Lower leg skin (tissue), 4 donors: ENCODE measurements at regions not wholly inside any gene's neighbourhood (a gene's known extent, or its start where the extent isn't known, plus 50 kb on each side); places are given as distances from the start of the nearest gene placed in this dataset.
"Not testable (repeated sequence)": the region's sequence is repeated elsewhere in the genome, so short reads cannot be mapped to it uniquely, and the experiment has no call there.

Source experiments
- DNase-seq, 2 donors: peaks; one replicate each; pipeline ENCODE4 v3.0.0-alpha.2; 2019; ENCODE audit warnings: low spot score in 2 of 2
- H3K4me3 ChIP-seq: fragments of 200-600 bp; sonication (generic); 2 replicates; pipeline ENCODE4 v1.5.1; 2017; ENCODE audit warnings: mild to moderate bottlenecking, low read depth; ENCODE audit not compliant: poor library complexity, severe bottlenecking
- CTCF ChIP-seq, 3 donors: fragments of 450-650 bp; IDR thresholded peaks; one replicate each; pipeline ENCODE4 v1.5.1; 2016; ENCODE audit warnings: antibody characterized with exemption in 3 of 3, mild to moderate bottlenecking in 3 of 3, moderate library complexity in 2 of 3
- POLR2A ChIP-seq, 2 donors: fragments of 450-650 bp; IDR thresholded peaks; one replicate each; pipeline ENCODE4 v1.6.1; 2016 to 2017; ENCODE audit warnings: antibody characterized with exemption in 2 of 2, mild to moderate bottlenecking in 1 of 2, moderate library complexity in 1 of 2
- WGBS, 2 donors: methylation state at CpG; one replicate each; pipeline ENCODE4 v1.1.5; 2018; 5-methylcytosine and 5-hydroxymethylcytosine counted together
- intact Hi-C: fragments of 100-400 bp; cut with DNase I; formaldehyde crosslinking; loops from one replicate; pipeline ENCODE4 v1.15.0; 2023; ENCODE audit warnings: low total_unique reads

GRCh38 chr6:10343320-10343719, 71.6 kb downstream of the TFAP2A start:
- TF ChIP-seq CTCF (IDR thresholded peaks at IDR 0.05) (no peak), POLR2A (IDR thresholded peaks at IDR 0.05) (no peak)
- H3K4me3 ChIP-seq: no peak overlapping the region
- intact Hi-C loops: no loop called here
- WGBS, 2 donors: 64 to 73% methylated on average over 4 of the region's 4 CpGs
- no peak for DNase-seq

GRCh38 chr6:10341605-10342004, 73.3 kb downstream of the TFAP2A start:
- DNase-seq: peak in 1 of 2 donors; percentile 3
- TF ChIP-seq POLR2A (IDR thresholded peaks at IDR 0.05) (no peak), CTCF (IDR thresholded peaks at IDR 0.05) (no peak)
- intact Hi-C loops: no loop called here
- 67% methylated on average over 4 of the region's 4 CpGs for WGBS, 2 donors
- no peak overlapping the region for H3K4me3 ChIP-seq

- TF ChIP-seq CTCF (IDR thresholded peaks at IDR 0.05) (no peak), POLR2A (IDR thresholded peaks at IDR 0.05) (no peak)
- intact Hi-C loops: no loop called here
- peak in 1 of 2 donors; percentile 50 for DNase-seq
- no peak overlapping the region for H3K4me3 ChIP-seq
- WGBS, 2 donors: 91 to 92% methylated on average over 16 of the region's 16 CpGs
Measured at GRCh38 chr6:10338151-10338550, 76.7 kb downstream of the TFAP2A start.

GRCh38 chr6:10337376-10337775, 77.5 kb downstream of the TFAP2A start:
- intact Hi-C loops, H3K4me3 ChIP-seq: not testable (repeated sequence)
- DNase-seq: peak in 1 of 2 donors; percentile 76
- 95 to 96% methylated on average over 23 to 25 of the region's 27 CpGs for WGBS, 2 donors

- no peak for DNase-seq
- H3K4me3 ChIP-seq: no peak overlapping the region
- intact Hi-C loops: no loop called here
- TF ChIP-seq CTCF (IDR thresholded peaks at IDR 0.05) (no peak), POLR2A (IDR thresholded peaks at IDR 0.05) (no peak)
- WGBS, 2 donors: 85 to 89% methylated on average over 4 of the region's 4 CpGs
Measured at GRCh38 chr6:10332111-10332510, 82.8 kb downstream of the TFAP2A start.

- intact Hi-C loops: no loop called here
- WGBS, 2 donors: 51 to 53% methylated on average over 8 of the region's 8 CpGs
- TF ChIP-seq CTCF (IDR thresholded peaks at IDR 0.05): no peak
- no peak for TF ChIP-seq POLR2A (IDR thresholded peaks at IDR 0.05)
- H3K4me3 ChIP-seq: no peak overlapping the region
- no peak for DNase-seq
Measured at GRCh38 chr6:10331334-10331968, 83.4 kb downstream of the TFAP2A start.
